GM12878 (cell line): ENCODE measurements at regions not wholly inside any gene's neighbourhood (a gene's known extent, or its start where the extent isn't known, plus 50 kb on each side); places are given as distances from the start of the nearest gene placed in this dataset.

Experiments
- ATAC-seq: fragments of 200-7000 bp; cut with Tn5 transposase; 3 replicates; pipeline ENCODE4 v1.9.1; 2020; ENCODE audit warnings: mild to moderate bottlenecking, moderate library complexity
- BruUV-seq: library from RNA; stranded (reverse); fragments of 400-500 nt; replicated peaks from 2 replicates; lab custom pipeline; 2021; lab: Mats Ljungman, UMichigan
- CTCF ChIA-PET: fragments of 300-600 bp; sonication (Branson Sonifier 250); formaldehyde crosslinking; extraction: SDS; loops from one replicate; lab custom pipeline; 2021; ENCODE audit warnings: inconsistent platforms; lab: Yijun Ruan, JAX
- POLR2A ChIA-PET: fragments of 350-600 bp; formaldehyde crosslinking; extraction: SDS; loops from one replicate; lab custom pipeline; 2021; ENCODE audit warnings: inconsistent platforms; lab: Charles Lee
- RAD21 ChIA-PET: fragments of 300-600 bp; sonication (Branson Sonifier 250); formaldehyde crosslinking; loops from one replicate; lab custom pipeline; 2023; ENCODE audit warnings: antibody characterized with exemption; ENCODE audit not compliant: unreplicated experiment; lab: Charles Lee
- SMC1A ChIA-PET: fragments of 300-600 bp; sonication (Branson Sonifier 250); formaldehyde crosslinking; loops from one replicate; lab custom pipeline; 2023; ENCODE audit not compliant: unreplicated experiment, uncharacterized antibody; lab: Charles Lee
- DNase-seq: peaks from one replicate; pipeline ENCODE4 v3.0.0-alpha.2; 2011; ENCODE audit warnings: low read depth, low spot score
- FAIRE-seq: peaks from 3 replicates; lab custom pipeline; 2011; peaks lifted over from hg19 to GRCh38; lab: Jason Lieb, UNC
- H2AFZ ChIP-seq: 2 replicates; pipeline ENCODE4 v1.6.0; 2011; ENCODE audit warnings: low read depth, low read length, control low read depth; ENCODE audit not compliant: control insufficient read depth
- H3K27ac ChIP-seq: 2 replicates; pipeline ENCODE4 v1.5.1; 2011; ENCODE audit warnings: control low read depth; ENCODE audit not compliant: control insufficient read depth, insufficient read depth
- H3K27me3 ChIP-seq, 2 experiments: replicated peaks in 1 of 2; 2 replicates each; pipeline versions ENCODE4 v1.6.0 to v1.6.1; 2011; ENCODE audit warnings: low read length in 1 of 2; ENCODE audit not compliant: control insufficient read depth in 2 of 2, insufficient read depth in 2 of 2
- H3K36me3 ChIP-seq, 2 experiments: 2 replicates each; pipeline ENCODE4 v1.5.1; 2011; ENCODE audit warnings: low read length in 1 of 2; ENCODE audit not compliant: control insufficient read depth in 2 of 2, insufficient read depth in 2 of 2
- H3K4me1 ChIP-seq: 2 replicates; pipeline ENCODE4 v1.6.1; 2011; ENCODE audit warnings: mild to moderate bottlenecking, low read length, moderate library complexity, mixed read lengths; ENCODE audit not compliant: control insufficient read depth, insufficient read depth
- H3K4me2 ChIP-seq: 2 replicates; pipeline ENCODE4 v1.6.0; 2011; ENCODE audit warnings: control low read depth; ENCODE audit not compliant: control insufficient read depth, insufficient read depth
- H3K4me3 ChIP-seq: fragments of 200-600 bp; sonication (generic); 2 replicates; pipeline ENCODE4 v1.5.1; 2016
- H3K79me2 ChIP-seq: 2 replicates; pipeline ENCODE4 v1.6.0; 2011; ENCODE audit warnings: low read length; ENCODE audit not compliant: control insufficient read depth, insufficient read depth
- H3K9ac ChIP-seq: 2 replicates; pipeline ENCODE4 v1.8.0; 2011; ENCODE audit warnings: low read length, control low read depth, mixed read lengths; ENCODE audit not compliant: control insufficient read depth, insufficient read depth
- H3K9me3 ChIP-seq: replicated peaks from 3 replicates; pipeline ENCODE4 v1.5.1; 2011; ENCODE audit warnings: mild to moderate bottlenecking, low read length; ENCODE audit not compliant: control insufficient read depth, insufficient read depth
- H4K20me1 ChIP-seq: 2 replicates; pipeline ENCODE4 v1.6.0; 2011; ENCODE audit not compliant: control insufficient read depth, insufficient read depth
- ATF2 ChIP-seq: IDR thresholded peaks from 2 replicates; pipeline ENCODE4 v1.6.1; 2012; ENCODE audit warnings: low read length, inconsistent platforms
- ATF7 ChIP-seq: fragments of 450-650 bp; IDR thresholded peaks from 2 replicates; pipeline ENCODE4 v1.6.1; 2016; ENCODE audit warnings: low read depth, mild to moderate bottlenecking
- BHLHE40 ChIP-seq, 2 experiments: fragments of 450-650 bp in 1 of 2; IDR thresholded peaks; 2 replicates each; pipeline ENCODE4 v1.6.1; 2011 to 2017; ENCODE audit warnings: low read depth in 2 of 2, borderline replicate concordance in 1 of 2, improper control_type of control experiment in 1 of 2, low read length in 1 of 2, mild to moderate bottlenecking in 1 of 2
- CBX5 ChIP-seq: sonication (generic); IDR thresholded peaks from 2 replicates; pipeline ENCODE4 v1.6.1; 2016; ENCODE audit warnings: low read depth, moderate library complexity, mild to moderate bottlenecking, inconsistent platforms
- E2F4 ChIP-seq: IDR thresholded peaks from 2 replicates; pipeline ENCODE4 v1.6.1; 2012; ENCODE audit warnings: low read depth, low read length, improper control_type of control experiment
- ELK1 ChIP-seq: IDR thresholded peaks from 2 replicates; pipeline ENCODE4 v1.6.1; 2012; ENCODE audit warnings: low read depth, low read length, improper control_type of control experiment
- EZH2 ChIP-seq: IDR thresholded peaks from 2 replicates; pipeline ENCODE4 v1.6.1; 2012; ENCODE audit warnings: low read depth, mild to moderate bottlenecking, control low read depth, inconsistent platforms, low read length, borderline replicate concordance; ENCODE audit not compliant: control insufficient read depth
- HDAC2 ChIP-seq: fragments of 200-600 bp; sonication (generic); IDR thresholded peaks from 2 replicates; pipeline ENCODE4 v1.6.1; 2017
- HDGF ChIP-seq: fragments of 450-650 bp; IDR thresholded peaks from 2 replicates; pipeline ENCODE4 v1.6.1; 2016; ENCODE audit warnings: antibody characterized with exemption
- KLF5 ChIP-seq: fragments of 450-650 bp; IDR thresholded peaks from 2 replicates; pipeline ENCODE4 v1.6.1; 2014; ENCODE audit warnings: mild to moderate bottlenecking; ENCODE audit not compliant: partially characterized antibody
- MTA2 ChIP-seq: fragments of 450-650 bp; IDR thresholded peaks from 2 replicates; pipeline ENCODE4 v1.6.1; 2016; ENCODE audit warnings: low read depth, mild to moderate bottlenecking, moderate library complexity
- NFYA ChIP-seq: IDR thresholded peaks from 2 replicates; pipeline ENCODE4 v1.6.1; 2011; ENCODE audit warnings: low read depth, mild to moderate bottlenecking, low read length, improper control_type of control experiment, borderline replicate concordance
- NR2F1 ChIP-seq: fragments of 450-650 bp; conservative IDR thresholded peaks from 2 replicates; pipeline ENCODE4 v1.6.1; 2017; ENCODE audit warnings: mild to moderate bottlenecking
- RBBP5 ChIP-seq: fragments of 200-600 bp; sonication (generic); conservative IDR thresholded peaks from 2 replicates; pipeline ENCODE4 v1.6.1; 2016
- RELA ChIP-seq: fragments of 450-650 bp; IDR thresholded peaks from 2 replicates; pipeline ENCODE4 v1.8.0; 2014; ENCODE audit warnings: borderline replicate concordance; ENCODE audit not compliant: partially characterized antibody
- SMARCA5 ChIP-seq: fragments of 450-650 bp; IDR thresholded peaks from 2 replicates; pipeline ENCODE4 v1.6.1; 2017; ENCODE audit warnings: mild to moderate bottlenecking
- SP1 ChIP-seq: IDR thresholded peaks from one replicate; pipeline ENCODE4 v1.6.1; 2011; ENCODE audit warnings: low read depth, low read length
- STAT3 ChIP-seq: IDR thresholded peaks from 2 replicates; pipeline ENCODE4 v1.6.1; 2011; ENCODE audit warnings: low read depth, low read length, improper control_type of control experiment
- ZBTB40 ChIP-seq: fragments of 450-650 bp; IDR thresholded peaks from 2 replicates; pipeline ENCODE4 v1.6.1; 2016; ENCODE audit warnings: mild to moderate bottlenecking, moderate library complexity, borderline replicate concordance
- ZNF217 ChIP-seq: fragments of 450-650 bp; IDR thresholded peaks from 2 replicates; pipeline ENCODE4 v1.6.1; 2017; ENCODE audit warnings: antibody characterized with exemption, mild to moderate bottlenecking
- WGBS: methylation state at CpG from one replicate; pipeline ENCODE4 v1.1.6; 2016; ENCODE audit warnings: low lambda C conversion rate; ENCODE audit not compliant: insufficient replicate concordance, insufficient coverage; ENCODE audit errors: missing lambda C conversion rate; 5-methylcytosine and 5-hydroxymethylcytosine counted together
- in situ Hi-C: fragments of 300-500 bp; cut with MboI; formaldehyde crosslinking; loops from 9 replicates; pipeline ENCODE4 v1.14.3; 2018; ENCODE audit warnings: mixed read lengths
- intact Hi-C: fragments of 100-400 bp; cut with micrococcal nuclease; formaldehyde crosslinking; loops from one replicate; pipeline ENCODE4 v1.14.2; 2022; ENCODE audit not compliant: unreplicated experiment

- SMC1A ChIA-PET, result no interaction called here
- Histone ChIP-seq H3K36me3 (no peaks in the 10 kb centered on the region), H3K4me3 (no peak overlapping the region), H3K27ac (no peak overlapping the region), H4K20me1 (no peaks in the 10 kb centered on the region), H3K79me2 (no peaks in the 10 kb centered on the region), H3K9ac (no peak overlapping the region), H2AFZ (no peak overlapping the region), H3K4me1 (no peaks in the 10 kb centered on the region), H3K4me2 (no peak overlapping the region), H3K27me3 (no peaks in the 10 kb centered on the region; a peak in 1 of 4 replicates), H3K9me3 (no peaks in the 10 kb centered on the region)
- RAD21 ChIA-PET, result no interaction called here
- POLR2A ChIA-PET, result no interaction called here
- TF ChIP-seq E2F4 (no peak), ZBTB40 (no peak), NR2F1 (no peak), EZH2 (no peak), RBBP5 (no peak), HDAC2 (no peak), ATF7 (no peak), MTA2 (no peak), STAT3 (no peak), KLF5 (no peak), ATF2 (no peak), HDGF (no peak), RELA (no peak), CBX5 (no peak), BHLHE40 (IDR thresholded peaks at IDR 0.05; ENCODE audit: borderline replicate concordance in 1 of 2, low read depth in 2 of 2, low read length in 1 of 2) (no peak), SMARCA5 (no peak), ELK1 (no peak), SP1 (no peak), NFYA (no peak), ZNF217 (no peak)
- no TSS peak for BruUV-seq
- CTCF ChIA-PET, result no interaction called here
- ATAC-seq (no peak), FAIRE-seq (no peak), DNase-seq (no peak)
- 29% methylated on average over 3 of the region's 3 CpGs for WGBS
- in situ Hi-C loops, result no loop called here
- intact Hi-C loops, result no loop called here
These were observed 178.7 kb upstream of the CADM1 start for GRCh38 chr11:115682888-115683287.
